Coronary artery (tissue), 2 donors: ENCODE measurements at regions not wholly inside any gene's neighbourhood (a gene's known extent, or its start where the extent isn't known, plus 50 kb on each side); places are given as distances from the start of the nearest gene placed in this dataset.
A peak's percentile ranks its signal among the peaks of the same experiment; 100 is the strongest.

Source experiments
- DNase-seq: peaks from one replicate; pipeline ENCODE4 v3.0.0-alpha.2; 2017; ENCODE audit warnings: low spot score
- H3K27ac ChIP-seq, 2 donors: fragments of 200-600 bp; sonication (generic); one replicate each; pipeline ENCODE4 v1.5.1; 2016 to 2019
- H3K4me3 ChIP-seq: fragments of 200-600 bp; sonication (generic); 2 replicates; pipeline ENCODE4 v1.5.1; 2016; ENCODE audit warnings: mild to moderate bottlenecking, moderate library complexity
- CTCF ChIP-seq: fragments of 200-600 bp; sonication (generic); IDR thresholded peaks from one replicate; pipeline ENCODE4 v1.5.1; 2019; ENCODE audit warnings: antibody characterized with exemption

- no peak for DNase-seq
- Histone ChIP-seq H3K4me3 (no peak overlapping the region), H3K27ac (no peak overlapping the region)
- TF ChIP-seq CTCF, result no peak
Observed at GRCh38 chr5:56525113-56525512, 290.2 kb upstream of the MAP3K1 start.

- DNase-seq, result no peak
- TF ChIP-seq CTCF, result no peak
- H3K27ac ChIP-seq, result peak overlapping the region; percentile 12 to 51
- no peak overlapping the region for H3K4me3 ChIP-seq
Observed at GRCh38 chr5:56523790-56524575, 290.9 kb upstream of the ANKRD55 start.

- no peak for TF ChIP-seq CTCF
- peak; percentile 81 for DNase-seq
- Histone ChIP-seq H3K27ac (peak overlapping the region; percentile 18 to 51), H3K4me3 (no peak overlapping the region)
Observed at GRCh38 chr5:56522960-56523359, 289.8 kb upstream of the ANKRD55 start.

GRCh38 chr5:56522169-56522568 lies 289.0 kb upstream of the ANKRD55 start:
- DNase-seq, result no peak
- H3K27ac ChIP-seq, result peak overlapping the region in 1 of 2 donors; percentile 51
- H3K4me3 ChIP-seq, result no peak overlapping the region
- no peak for TF ChIP-seq CTCF

- no peak for DNase-seq
- TF ChIP-seq CTCF, result no peak
- no peak overlapping the region for H3K4me3 ChIP-seq
- H3K27ac ChIP-seq, result no peak overlapping the region
Observed at GRCh38 chr5:56520986-56521730, 288.0 kb upstream of the ANKRD55 start.

GRCh38 chr5:56518820-56519219 lies 285.7 kb upstream of the ANKRD55 start:
- Histone ChIP-seq H3K4me3 (no peak overlapping the region), H3K27ac (no peak overlapping the region)
- DNase-seq, result no peak
- TF ChIP-seq CTCF, result no peak

GRCh38 chr5:56517011-56517416 lies 283.9 kb upstream of the ANKRD55 start:
- Histone ChIP-seq H3K4me3 (no peak overlapping the region), H3K27ac (no peak overlapping the region)
- no peak for DNase-seq
- TF ChIP-seq CTCF, result no peak
